H1 (cell line): ENCODE measurements at regions not wholly inside any gene's neighbourhood (a gene's known extent, or its start where the extent isn't known, plus 50 kb on each side); places are given as distances from the start of the nearest gene placed in this dataset.

Experiments used
- CBX5 ChIP-seq: fragments of 300-800, 300-1000 bp; sonication (generic); IDR thresholded peaks from 2 replicates; pipeline ENCODE4 v1.7.1; 2016; ENCODE audit warnings: antibody characterized with exemption, low read length, low read depth
- CHD2 ChIP-seq: IDR thresholded peaks from 2 replicates; pipeline ENCODE4 v1.6.1; 2012; ENCODE audit warnings: low read length, improper control_type of control experiment
- EZH2 ChIP-seq: fragments of 200-600 bp; sonication (generic); IDR thresholded peaks from 2 replicates; pipeline ENCODE4 v1.7.1; 2012; ENCODE audit warnings: low read depth, mild to moderate bottlenecking, moderate library complexity, low read length, inconsistent platforms; ENCODE audit not compliant: severe bottlenecking
- POLR2AphosphoS5 ChIP-seq: IDR thresholded peaks from 2 replicates; pipeline ENCODE4 v1.6.1; 2011; ENCODE audit warnings: low read depth, low read length
- RFX5 ChIP-seq: IDR thresholded peaks from 2 replicates; pipeline ENCODE4 v1.6.1; 2011; ENCODE audit warnings: low read depth, low read length, improper control_type of control experiment, borderline replicate concordance
- TF ChIP-seq, protein P1 (sequence below), 3 experiments: IDR thresholded peaks; 1 replicate in 2 of 3; 2 replicates in 1 of 3; pipeline versions ENCODE4 v1.5.1 to v1.6.1; 2011; ENCODE audit warnings: low read length in 3 of 3, mild to moderate bottlenecking in 3 of 3, inconsistent platforms in 2 of 3, low read depth in 1 of 3, moderate library complexity in 1 of 3; ENCODE audit not compliant: insufficient read depth in 1 of 3; ENCODE audit errors: control extremely low read depth in 1 of 3

DNA sequence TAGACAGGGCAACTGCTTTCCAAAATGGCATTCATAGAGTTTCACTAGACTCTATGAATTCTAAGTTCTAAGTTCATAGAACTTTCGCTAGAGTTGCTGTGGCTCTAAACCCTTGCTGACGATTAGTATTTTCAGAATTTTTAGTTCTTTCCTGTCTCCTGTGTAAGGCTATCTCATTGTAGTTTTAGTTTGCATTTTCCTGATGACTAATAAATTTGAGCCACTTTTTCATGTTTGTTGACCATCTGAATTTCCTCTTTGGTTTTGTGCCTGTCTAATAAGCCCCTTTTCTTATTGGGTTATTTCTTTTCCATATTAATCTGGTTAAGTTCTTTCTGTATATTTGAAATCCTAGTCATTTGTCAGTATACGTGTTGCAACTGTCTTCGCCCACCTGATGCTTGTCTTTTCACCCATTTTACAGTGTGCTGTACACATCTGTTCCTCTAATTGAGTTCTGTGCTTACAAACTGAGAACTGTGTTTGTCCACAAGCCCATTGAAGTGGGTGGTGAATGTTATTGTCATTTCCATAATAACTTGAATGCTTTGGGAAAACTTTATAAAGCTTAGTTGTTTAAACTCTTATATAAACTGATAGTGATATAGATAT lies 177.7 kb upstream of the CDYL start:
- no peak for TF ChIP-seq RFX5
- TF ChIP-seq CBX5 = no peak
- no peak for TF ChIP-seq EZH2
- no peak for TF ChIP-seq POLR2AphosphoS5
- no peak for TF ChIP-seq CHD2
- TF ChIP-seq, protein P1, sequence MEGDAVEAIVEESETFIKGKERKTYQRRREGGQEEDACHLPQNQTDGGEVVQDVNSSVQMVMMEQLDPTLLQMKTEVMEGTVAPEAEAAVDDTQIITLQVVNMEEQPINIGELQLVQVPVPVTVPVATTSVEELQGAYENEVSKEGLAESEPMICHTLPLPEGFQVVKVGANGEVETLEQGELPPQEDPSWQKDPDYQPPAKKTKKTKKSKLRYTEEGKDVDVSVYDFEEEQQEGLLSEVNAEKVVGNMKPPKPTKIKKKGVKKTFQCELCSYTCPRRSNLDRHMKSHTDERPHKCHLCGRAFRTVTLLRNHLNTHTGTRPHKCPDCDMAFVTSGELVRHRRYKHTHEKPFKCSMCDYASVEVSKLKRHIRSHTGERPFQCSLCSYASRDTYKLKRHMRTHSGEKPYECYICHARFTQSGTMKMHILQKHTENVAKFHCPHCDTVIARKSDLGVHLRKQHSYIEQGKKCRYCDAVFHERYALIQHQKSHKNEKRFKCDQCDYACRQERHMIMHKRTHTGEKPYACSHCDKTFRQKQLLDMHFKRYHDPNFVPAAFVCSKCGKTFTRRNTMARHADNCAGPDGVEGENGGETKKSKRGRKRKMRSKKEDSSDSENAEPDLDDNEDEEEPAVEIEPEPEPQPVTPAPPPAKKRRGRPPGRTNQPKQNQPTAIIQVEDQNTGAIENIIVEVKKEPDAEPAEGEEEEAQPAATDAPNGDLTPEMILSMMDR (IDR thresholded peaks at IDR 0.05; ENCODE audit: control extremely low read depth in 1 of 3, insufficient read depth in 1 of 3, low read depth in 1 of 3, low read length in 3 of 3) = no peak
